ENCODE measurements at regions not wholly inside any gene's neighbourhood (a gene's known extent, or its start where the extent isn't known, plus 50 kb on each side); places are given as distances from the start of the nearest gene placed in this dataset.

GRCh38 chr18:75812761-75813160 lies 385.3 kb upstream of the SMIM21 start (continued):
- TF ChIP-seq, protein P1, sequence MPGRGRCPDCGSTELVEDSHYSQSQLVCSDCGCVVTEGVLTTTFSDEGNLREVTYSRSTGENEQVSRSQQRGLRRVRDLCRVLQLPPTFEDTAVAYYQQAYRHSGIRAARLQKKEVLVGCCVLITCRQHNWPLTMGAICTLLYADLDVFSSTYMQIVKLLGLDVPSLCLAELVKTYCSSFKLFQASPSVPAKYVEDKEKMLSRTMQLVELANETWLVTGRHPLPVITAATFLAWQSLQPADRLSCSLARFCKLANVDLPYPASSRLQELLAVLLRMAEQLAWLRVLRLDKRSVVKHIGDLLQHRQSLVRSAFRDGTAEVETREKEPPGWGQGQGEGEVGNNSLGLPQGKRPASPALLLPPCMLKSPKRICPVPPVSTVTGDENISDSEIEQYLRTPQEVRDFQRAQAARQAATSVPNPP (IDR thresholded peaks at IDR 0.05; ENCODE audit: borderline replicate concordance, insufficient read depth, insufficient read length): no peak

DNA sequence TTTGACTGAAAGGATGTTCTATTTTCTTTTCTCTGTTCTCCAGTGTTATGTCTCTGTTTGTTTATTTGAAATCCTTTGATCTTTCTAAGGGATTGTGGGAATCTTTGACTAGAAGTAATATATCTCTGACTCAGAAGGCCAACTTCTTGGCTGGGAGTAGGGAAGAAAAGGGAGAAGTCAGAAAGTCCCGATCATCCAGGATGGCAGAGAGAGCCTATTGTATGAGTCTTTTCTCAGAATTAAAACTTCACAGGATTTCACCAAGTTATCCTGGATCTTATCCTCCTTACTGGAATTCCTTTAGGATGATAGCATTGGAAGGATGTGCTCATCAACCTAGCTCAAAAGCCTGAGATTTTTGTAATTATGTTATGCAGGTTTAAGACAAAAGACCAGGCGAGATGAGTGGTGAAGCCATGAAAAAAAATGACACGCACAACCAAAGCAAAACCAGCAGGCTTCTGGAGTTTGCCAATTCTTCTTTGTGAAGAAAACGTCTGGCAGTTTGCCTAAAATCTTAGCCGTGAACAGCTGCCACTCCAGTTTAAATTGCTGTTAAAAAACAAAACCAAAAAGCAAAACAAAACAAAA lies 383.6 kb upstream of the SMIM21 start:
- no peak for ATAC-seq
- no peak overlapping the region for H3K9ac ChIP-seq (ENCODE audit: insufficient read depth in 1 of 2, low read depth in 2 of 2, low read length in 2 of 2)
- no peaks in the 10 kb centered on the region for H4K20me1 ChIP-seq (replicated peaks; ENCODE audit: control insufficient read depth, insufficient read depth, low read length)
- no peak overlapping the region for H3K4me3 ChIP-seq
- H3K9me1 ChIP-seq (ENCODE audit: control insufficient read depth, insufficient read depth, low read length): no peaks in the 10 kb centered on the region
- H2AFZ ChIP-seq (ENCODE audit: low read depth, low read length): no peak overlapping the region
- H3K36me3 ChIP-seq (ENCODE audit: control insufficient read depth, insufficient read depth, low read length): no peaks in the 10 kb centered on the region
- CTCF ChIA-PET (ENCODE audit: low intra/inter-chr PET ratio): no interaction called here
- intact Hi-C loops (cut with micrococcal nuclease): no loop called here
- POLR2A ChIA-PET: no interaction called here
- FAIRE-seq: no peak
- no TSS peak for BruUV-seq (replicated peaks)
- no peaks in the 10 kb centered on the region; a peak in 1 of 5 replicates for H3K27me3 ChIP-seq (ENCODE audit: control insufficient read depth in 2 of 2, insufficient read depth in 2 of 2, low read length in 2 of 2)
- in situ Hi-C loops (cut with MboI): no loop called here
- no peaks in the 10 kb centered on the region for H3K9me3 ChIP-seq (replicated peaks; ENCODE audit: control insufficient read depth, insufficient read depth, low read depth, low read length)
- no peak overlapping the region for H3K4me2 ChIP-seq (ENCODE audit: insufficient read depth, low read length)
- no peak overlapping the region for H3K27ac ChIP-seq (ENCODE audit: extremely low read depth, low read depth, low read length)
- WGBS (ENCODE audit: insufficient coverage, low coverage, missing lambda C conversion rate): 0% methylated on average over 4 of the region's 5 CpGs
- H3K4me1 ChIP-seq (replicated peaks in 1 of 2; ENCODE audit: control insufficient read depth in 2 of 2, insufficient read depth in 2 of 2, low read length in 2 of 2): no peaks in the 10 kb centered on the region
- no peak for DNase-seq (ENCODE audit: extremely low read depth in 1 of 4, low spot score in 3 of 4)
- no peaks in the 10 kb centered on the region for H3K79me2 ChIP-seq (ENCODE audit: control insufficient read depth, insufficient read depth, low read length)
- TF ChIP-seq POLR2H (tag; IDR thresholded peaks at IDR 0.05; ENCODE audit: low read depth): no peak
- TF ChIP-seq MTA2 (IDR thresholded peaks at IDR 0.05; ENCODE audit: low read depth): no peak
- TF ChIP-seq NCOA1 (IDR thresholded peaks at IDR 0.05; ENCODE audit: low read depth): no peak
- no peak for TF ChIP-seq ZC3H11A (IDR thresholded peaks at IDR 0.05; ENCODE audit: low read depth, low read length)
- TF ChIP-seq ZBTB11 (CRISPR knock-in tag; IDR thresholded peaks at IDR 0.05): no peak
- no peak for TF ChIP-seq MAFF (IDR thresholded peaks at IDR 0.05; ENCODE audit: low read length)
- TF ChIP-seq RBM14 (IDR thresholded peaks at IDR 0.05; ENCODE audit: borderline replicate concordance, insufficient read depth, low read depth, low read length): no peak
- TF ChIP-seq NFE2 (IDR thresholded peaks at IDR 0.05; ENCODE audit: low read depth): no peak
- TF ChIP-seq GATAD2A (IDR thresholded peaks at IDR 0.05): no peak
- no peak for TF ChIP-seq ZBTB43 (CRISPR knock-in tag; IDR thresholded peaks at IDR 0.05)
- TF ChIP-seq GATA2 (CRISPR knock-in tag; IDR thresholded peaks at IDR 0.05): no peak
- no peak for TF ChIP-seq KDM2B (CRISPR knock-in tag; IDR thresholded peaks at IDR 0.05)
- no peak for TF ChIP-seq JUND (IDR thresholded peaks at IDR 0.05; ENCODE audit: borderline replicate concordance, low read depth, low read length)
- no peak for TF ChIP-seq JUND (tag; IDR thresholded peaks at IDR 0.05; ENCODE audit: borderline replicate concordance, low read depth, low read length)

Measured in K562 (cell line).